Endothelial cell of umbilical vein (primary cell): ENCODE measurements at regions not wholly inside any gene's neighbourhood (a gene's known extent, or its start where the extent isn't known, plus 50 kb on each side); places are given as distances from the start of the nearest gene placed in this dataset.

Source experiments
- BruUV-seq: library from RNA; stranded (reverse); fragments of 400-500 nt; replicated peaks from 2 replicates; lab custom pipeline; 2021; lab: Mats Ljungman, UMichigan
- CTCF ChIA-PET: fragments of 300-600, 350-600 bp; sonication (Branson Sonifier 250); formaldehyde crosslinking; loops from one replicate; lab custom pipeline; 2021; ENCODE audit warnings: antibody characterized with exemption, inconsistent platforms; lab: Charles Lee
- POLR2A ChIA-PET: fragments of 300-600, 350-600 bp; sonication (Branson Sonifier 250); formaldehyde crosslinking; loops from one replicate; lab custom pipeline; 2021; ENCODE audit warnings: antibody characterized with exemption, inconsistent platforms; lab: Charles Lee
- DNase-seq: peaks from one replicate; pipeline ENCODE4 v3.0.0-alpha.2; 2011; ENCODE audit warnings: low read depth, low spot score
- FAIRE-seq: peaks from 2 replicates; lab custom pipeline; 2011; peaks lifted over from hg19 to GRCh38; lab: Jason Lieb, UNC
- H2AFZ ChIP-seq: 2 replicates; pipeline ENCODE4 v1.6.0; 2012; ENCODE audit warnings: low read depth, low read length, control low read depth, inconsistent platforms
- H3K27ac ChIP-seq: 2 replicates; pipeline ENCODE4 v1.5.1; 2011; ENCODE audit warnings: low read depth, mild to moderate bottlenecking, control low read depth, low read length, moderate library complexity; ENCODE audit not compliant: insufficient read depth
- H3K27me3 ChIP-seq, 2 experiments: 2 replicates each; pipeline versions ENCODE4 v1.6.0 to v1.6.1; 2011; ENCODE audit warnings: low read length in 2 of 2, mixed read lengths in 1 of 2; ENCODE audit not compliant: control insufficient read depth in 2 of 2, insufficient read depth in 2 of 2
- H3K36me3 ChIP-seq, 2 experiments: 2 replicates in 1 of 2; 3 replicates in 1 of 2; pipeline ENCODE4 v1.5.1; 2011; ENCODE audit warnings: low read length in 2 of 2, mild to moderate bottlenecking in 1 of 2, moderate library complexity in 1 of 2; ENCODE audit not compliant: control insufficient read depth in 2 of 2, insufficient read depth in 2 of 2; ENCODE audit errors: extremely low read depth in 1 of 2
- H3K4me1 ChIP-seq: 3 replicates; pipeline ENCODE4 v1.5.1; 2011; ENCODE audit warnings: mild to moderate bottlenecking, low read length; ENCODE audit not compliant: control insufficient read depth, insufficient read depth; ENCODE audit errors: extremely low read depth
- H3K4me2 ChIP-seq: 2 replicates; pipeline ENCODE4 v1.6.1; 2011; ENCODE audit warnings: low read length, control low read depth, mixed read lengths; ENCODE audit not compliant: insufficient read depth
- H3K4me3 ChIP-seq, 3 experiments: fragments of 200-600 bp in 1 of 3; sonication (generic), shearing (Covaris generic) in 1 of 3; replicated peaks in 1 of 3; 2 replicates each; pipeline ENCODE4 v1.5.1; 2011 to 2016; ENCODE audit warnings: control low read depth in 3 of 3, low read length in 3 of 3, mild to moderate bottlenecking in 2 of 3, inconsistent platforms in 1 of 3, low read depth in 1 of 3, moderate library complexity in 1 of 3; ENCODE audit not compliant: insufficient read depth in 1 of 3
- H3K79me2 ChIP-seq: 2 replicates; pipeline ENCODE4 v1.6.0; 2012; ENCODE audit warnings: low read length, inconsistent platforms; ENCODE audit not compliant: control insufficient read depth, insufficient read depth
- H3K9ac ChIP-seq: replicated peaks from 2 replicates; pipeline ENCODE3; 2011; ENCODE audit warnings: low read length, control low read depth; ENCODE audit not compliant: insufficient read depth; ENCODE audit errors: extremely low read depth
- H3K9me1 ChIP-seq: replicated peaks from 3 replicates; pipeline ENCODE4 v1.6.0; 2011; ENCODE audit warnings: mild to moderate bottlenecking, low read length; ENCODE audit not compliant: control insufficient read depth, insufficient read depth; ENCODE audit errors: extremely low read depth
- H3K9me3 ChIP-seq: replicated peaks from 2 replicates; pipeline ENCODE4 v1.5.1; 2012; ENCODE audit warnings: low read length, inconsistent platforms; ENCODE audit not compliant: control insufficient read depth, insufficient read depth
- H4K20me1 ChIP-seq: replicated peaks from 2 replicates; pipeline ENCODE3; 2011; ENCODE audit warnings: mild to moderate bottlenecking, low read length; ENCODE audit not compliant: control insufficient read depth, insufficient read depth; ENCODE audit errors: extremely low read depth
- FOS ChIP-seq: IDR thresholded peaks from 2 replicates; pipeline ENCODE4 v1.6.1; 2011; ENCODE audit warnings: mild to moderate bottlenecking, low read length, moderate library complexity, borderline replicate concordance; ENCODE audit not compliant: insufficient read depth
- JUN ChIP-seq: IDR thresholded peaks from 2 replicates; pipeline ENCODE4 v1.6.1; 2011; ENCODE audit warnings: borderline replicate concordance, low read depth; ENCODE audit not compliant: insufficient read length, insufficient read depth
- POLR2A ChIP-seq: IDR thresholded peaks from 2 replicates; pipeline ENCODE4 v1.6.1; 2012; ENCODE audit warnings: low read depth, mild to moderate bottlenecking, control low read depth, low read length
- dilution Hi-C: fragments of 300-500 bp; cut with MboI; formaldehyde crosslinking; loops from one replicate; pipeline ENCODE4 v1.15.0; 2019; ENCODE audit warnings: low sequenced_read_pairs; ENCODE audit not compliant: extremely low pct_ligation_motif_present
- intact Hi-C: fragments of 100-400 bp; cut with micrococcal nuclease; formaldehyde crosslinking; loops from one replicate; pipeline ENCODE4 v1.10.0; 2022
- TF ChIP-seq, protein P1 (sequence below), 2 donors: IDR thresholded peaks; 1 replicate in 1 of 2; 2 replicates in 1 of 2; pipeline ENCODE4 v1.5.1; 2011; ENCODE audit warnings: low read length in 2 of 2, mild to moderate bottlenecking in 2 of 2, moderate library complexity in 2 of 2, control low read depth in 1 of 2, inconsistent platforms in 1 of 2, low read depth in 1 of 2; ENCODE audit not compliant: insufficient read depth in 1 of 2; ENCODE audit errors: extremely low read depth in 1 of 2
- TF ChIP-seq, protein P2 (sequence below): IDR thresholded peaks from 2 replicates; pipeline ENCODE4 v1.6.1; 2011; ENCODE audit not compliant: insufficient read depth, insufficient read length

DNA sequence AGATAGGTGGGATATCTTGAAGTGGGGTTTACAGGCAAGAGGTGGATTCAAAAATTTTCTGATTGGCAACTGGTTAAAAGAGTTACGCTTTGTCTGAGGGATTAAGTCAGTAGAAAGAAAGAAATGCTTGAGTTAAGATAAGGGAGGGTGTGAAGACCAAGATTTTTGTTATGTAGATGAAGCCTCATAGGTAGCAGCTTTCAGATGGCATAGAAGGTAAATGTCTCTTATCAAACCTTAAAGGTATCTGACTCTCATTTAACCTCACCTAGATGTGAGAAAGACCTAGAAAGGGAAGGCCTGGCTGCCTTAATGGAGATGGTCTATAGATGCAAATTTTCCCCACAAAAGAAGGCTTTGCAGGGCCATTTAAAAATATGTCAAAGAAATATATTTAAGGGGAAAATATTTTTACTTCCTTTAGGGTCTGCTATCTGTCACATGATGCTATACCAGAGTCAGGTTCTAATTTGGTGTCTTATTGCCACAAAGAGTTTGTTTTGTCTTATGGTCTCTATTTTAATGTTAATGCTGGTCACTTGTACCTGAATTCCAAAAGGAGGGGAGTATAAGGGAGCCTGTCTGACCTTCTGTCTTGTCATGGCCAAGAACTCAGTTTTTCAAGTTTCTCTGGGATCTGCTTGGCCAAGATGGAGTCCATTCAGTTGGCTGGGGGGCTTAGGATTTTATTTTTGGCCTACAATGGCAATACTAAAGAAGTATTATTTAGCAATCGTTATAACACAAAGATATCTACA is 699.1 kb upstream of the AMOT start:
- Histone ChIP-seq H2AFZ (no peak overlapping the region), H3K27ac (no peak overlapping the region), H3K9me1 (no peaks in the 10 kb centered on the region), H3K4me2 (no peak overlapping the region), H3K9ac (no peak overlapping the region), H3K79me2 (no peaks in the 10 kb centered on the region), H4K20me1 (no peaks in the 10 kb centered on the region), H3K36me3 (no peaks in the 10 kb centered on the region), H3K4me3 (no peak overlapping the region), H3K27me3 (no peaks in the 10 kb centered on the region), H3K9me3 (no peaks in the 10 kb centered on the region), H3K4me1 (no peaks in the 10 kb centered on the region)
- TF ChIP-seq, protein P1, sequence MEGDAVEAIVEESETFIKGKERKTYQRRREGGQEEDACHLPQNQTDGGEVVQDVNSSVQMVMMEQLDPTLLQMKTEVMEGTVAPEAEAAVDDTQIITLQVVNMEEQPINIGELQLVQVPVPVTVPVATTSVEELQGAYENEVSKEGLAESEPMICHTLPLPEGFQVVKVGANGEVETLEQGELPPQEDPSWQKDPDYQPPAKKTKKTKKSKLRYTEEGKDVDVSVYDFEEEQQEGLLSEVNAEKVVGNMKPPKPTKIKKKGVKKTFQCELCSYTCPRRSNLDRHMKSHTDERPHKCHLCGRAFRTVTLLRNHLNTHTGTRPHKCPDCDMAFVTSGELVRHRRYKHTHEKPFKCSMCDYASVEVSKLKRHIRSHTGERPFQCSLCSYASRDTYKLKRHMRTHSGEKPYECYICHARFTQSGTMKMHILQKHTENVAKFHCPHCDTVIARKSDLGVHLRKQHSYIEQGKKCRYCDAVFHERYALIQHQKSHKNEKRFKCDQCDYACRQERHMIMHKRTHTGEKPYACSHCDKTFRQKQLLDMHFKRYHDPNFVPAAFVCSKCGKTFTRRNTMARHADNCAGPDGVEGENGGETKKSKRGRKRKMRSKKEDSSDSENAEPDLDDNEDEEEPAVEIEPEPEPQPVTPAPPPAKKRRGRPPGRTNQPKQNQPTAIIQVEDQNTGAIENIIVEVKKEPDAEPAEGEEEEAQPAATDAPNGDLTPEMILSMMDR (IDR thresholded peaks at IDR 0.05; ENCODE audit: extremely low read depth in 1 of 2, insufficient read depth in 1 of 2, low read depth in 1 of 2, low read length in 2 of 2) = no peak
- TF ChIP-seq POLR2A = no peak
- no peak for TF ChIP-seq JUN
- TF ChIP-seq FOS = no peak
- TF ChIP-seq, protein P2, sequence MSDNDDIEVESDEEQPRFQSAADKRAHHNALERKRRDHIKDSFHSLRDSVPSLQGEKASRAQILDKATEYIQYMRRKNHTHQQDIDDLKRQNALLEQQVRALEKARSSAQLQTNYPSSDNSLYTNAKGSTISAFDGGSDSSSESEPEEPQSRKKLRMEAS = no peak
- FAIRE-seq (no peak), DNase-seq (no peak)
- no TSS peak for BruUV-seq
- dilution Hi-C loops = no loop called here
- ChIA-PET POLR2A (no interaction called here), CTCF (no interaction called here)
- intact Hi-C loops = no loop called here
